ENCODE measurements at regions not wholly inside any gene's neighbourhood (a gene's known extent, or its start where the extent isn't known, plus 50 kb on each side); places are given as distances from the start of the nearest gene placed in this dataset.
"Not testable (repeated sequence)": the region's sequence is repeated elsewhere in the genome, so short reads cannot be mapped to it uniquely, and the experiment has no call there.

DNA sequence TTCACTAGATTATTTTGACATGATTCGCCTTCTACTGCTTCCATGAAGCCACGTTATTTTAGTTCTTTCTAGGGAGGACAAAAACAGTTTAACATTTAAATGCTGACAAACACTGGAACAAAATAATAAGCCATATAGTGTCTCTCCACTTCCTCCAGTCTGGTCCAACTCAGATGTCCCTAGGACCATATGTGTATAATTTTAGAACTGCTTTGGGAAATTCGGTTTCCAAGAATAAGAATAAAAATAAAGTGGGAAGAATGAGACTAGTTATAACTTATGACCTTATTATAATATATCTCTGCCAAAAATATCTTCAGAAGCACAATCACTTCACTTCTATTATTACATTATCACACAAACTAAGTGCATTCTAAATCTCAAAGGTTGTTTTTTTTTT, 164.4 kb upstream of the POF1B start:
- no peak for FAIRE-seq
- no peak for DNase-seq (ENCODE audit: insufficient read length, low spot score)

GRCh38 chrX:85529141-85529540, 149.7 kb upstream of the POF1B start:
- not testable (repeated sequence) for FAIRE-seq; DNase-seq (ENCODE audit: insufficient read length, low spot score)

- FAIRE-seq (no peak), DNase-seq (ENCODE audit: insufficient read length, low spot score) (no peak)
Measured at GRCh38 chrX:85517994-85518718, 138.7 kb upstream of the POF1B start.

DNA sequence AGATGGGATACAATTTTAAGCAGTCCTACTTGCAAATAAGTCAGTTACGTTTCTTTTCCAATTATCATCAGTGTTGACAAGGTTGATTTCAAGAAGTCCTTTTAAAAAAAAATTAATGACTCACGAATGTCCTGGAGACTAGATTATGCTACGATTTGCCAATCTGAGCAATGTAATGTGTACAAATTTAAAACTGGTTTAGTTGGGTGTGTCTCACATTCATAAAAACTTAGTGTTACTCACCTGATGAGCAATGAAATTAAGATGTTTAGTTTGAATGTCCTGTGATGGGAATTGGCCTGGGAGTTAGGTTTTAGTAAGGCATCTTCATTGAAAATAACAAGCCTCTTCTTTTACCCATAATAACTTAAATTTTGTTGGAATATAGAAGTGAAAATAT, 136.7 kb upstream of the POF1B start:
- no peak for DNase-seq (ENCODE audit: insufficient read length, low spot score)
- no peak for FAIRE-seq

- DNase-seq (ENCODE audit: insufficient read length, low spot score) = no peak
- FAIRE-seq = no peak
Measured at GRCh38 chrX:85506871-85507270, 127.4 kb upstream of the POF1B start.

GRCh38 chrX:85505801-85506200, 126.3 kb upstream of the POF1B start:
- DNase-seq (ENCODE audit: insufficient read length, low spot score) = no peak
- no peak for FAIRE-seq

DNA sequence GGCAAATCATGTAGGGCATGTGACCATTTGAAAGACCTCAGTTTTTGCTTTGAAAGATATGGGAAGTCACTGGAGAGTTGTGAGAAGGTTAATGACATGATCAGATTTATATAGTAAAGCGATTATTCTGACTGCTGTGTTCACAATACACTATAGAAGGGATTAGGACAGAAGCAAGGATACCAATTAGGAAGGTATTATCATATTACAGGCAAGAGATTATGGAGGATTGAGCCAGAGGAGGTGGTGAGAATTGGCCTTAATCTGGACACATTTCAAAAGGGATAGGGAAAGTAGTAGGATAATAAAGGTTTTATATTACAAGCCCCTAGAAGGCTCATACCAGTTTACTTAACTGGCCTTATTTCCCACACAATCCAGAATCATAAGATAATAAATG, 124.9 kb upstream of the POF1B start:
- DNase-seq (ENCODE audit: insufficient read length, low spot score) (no peak), FAIRE-seq (no peak)

- FAIRE-seq = no peak
- no peak for DNase-seq (ENCODE audit: insufficient read length, low spot score)
Measured at GRCh38 chrX:85503258-85504158, 124.0 kb upstream of the POF1B start.

- DNase-seq (ENCODE audit: insufficient read length, low spot score) = no peak
- no peak for FAIRE-seq
Measured at GRCh38 chrX:85501349-85501748, 121.9 kb upstream of the POF1B start.

DNA sequence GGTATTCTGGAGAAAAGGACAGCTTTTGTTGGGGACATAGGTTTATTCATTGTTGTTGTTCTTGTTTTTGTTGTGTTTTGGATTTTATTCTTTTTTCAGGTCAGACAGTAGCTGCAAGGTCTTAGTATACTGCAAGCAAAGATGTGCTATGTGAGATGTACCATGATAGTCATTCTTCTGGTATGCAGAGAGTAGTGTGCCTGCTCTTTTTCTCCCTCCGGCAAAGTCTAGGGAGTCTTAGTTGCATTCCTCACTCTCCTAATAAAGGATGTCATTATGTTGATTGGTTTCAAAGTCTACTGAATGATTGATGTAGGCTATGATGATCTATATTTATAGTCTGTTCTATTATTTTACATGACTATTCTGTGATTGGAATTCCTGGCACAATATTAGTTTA, 119.9 kb upstream of the POF1B start:
- FAIRE-seq (no peak), DNase-seq (ENCODE audit: insufficient read length, low spot score) (peak; percentile 1)

DNA sequence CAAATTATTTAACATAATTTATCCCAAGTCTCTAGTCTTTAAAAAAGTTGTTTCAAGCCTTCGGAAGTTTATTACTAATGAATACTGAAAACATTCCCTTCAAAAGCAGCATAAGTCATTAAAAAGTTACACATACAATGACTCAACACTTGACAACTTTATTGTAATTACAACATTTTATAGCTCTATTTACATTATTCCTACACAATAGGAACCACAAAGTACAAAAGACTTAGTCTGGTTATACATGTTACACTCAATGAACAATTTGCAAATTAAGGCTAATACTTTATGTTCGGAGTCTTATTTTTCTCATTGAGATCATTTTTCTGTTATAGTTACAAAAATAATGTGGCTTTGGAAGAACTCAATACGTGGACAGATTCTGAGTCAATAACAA, 114.4 kb upstream of the POF1B start:
- no peak for FAIRE-seq
- DNase-seq (ENCODE audit: insufficient read length, low spot score) = no peak

- DNase-seq (ENCODE audit: insufficient read length, low spot score) (no peak), FAIRE-seq (no peak)
Measured at GRCh38 chrX:85454295-85454694, 74.8 kb upstream of the POF1B start.

DNA sequence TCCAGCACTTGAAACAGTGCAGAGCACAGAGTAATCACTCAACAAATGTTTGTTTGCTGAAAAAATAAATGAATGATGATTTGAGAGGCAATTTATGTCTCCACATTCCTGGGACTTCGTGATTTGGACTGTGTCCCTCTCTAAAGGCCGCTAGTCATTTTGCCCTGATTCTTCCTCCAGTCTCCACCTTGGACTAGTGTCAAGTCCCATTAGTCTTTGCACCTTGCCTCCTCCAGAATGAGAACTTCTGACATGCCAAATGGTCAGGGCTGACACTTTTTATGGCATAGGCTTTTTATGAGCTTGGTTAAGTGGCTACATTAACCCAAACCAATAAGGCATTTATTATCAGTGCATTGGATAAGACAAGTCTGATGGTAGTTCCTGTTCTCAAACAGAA, 65.1 kb upstream of the POF1B start:
- DNase-seq (ENCODE audit: insufficient read length, low spot score) (no peak), FAIRE-seq (no peak)
